ENCODE measurements at regions not wholly inside any gene's neighbourhood (a gene's known extent, or its start where the extent isn't known, plus 50 kb on each side); places are given as distances from the start of the nearest gene placed in this dataset.

DNA sequence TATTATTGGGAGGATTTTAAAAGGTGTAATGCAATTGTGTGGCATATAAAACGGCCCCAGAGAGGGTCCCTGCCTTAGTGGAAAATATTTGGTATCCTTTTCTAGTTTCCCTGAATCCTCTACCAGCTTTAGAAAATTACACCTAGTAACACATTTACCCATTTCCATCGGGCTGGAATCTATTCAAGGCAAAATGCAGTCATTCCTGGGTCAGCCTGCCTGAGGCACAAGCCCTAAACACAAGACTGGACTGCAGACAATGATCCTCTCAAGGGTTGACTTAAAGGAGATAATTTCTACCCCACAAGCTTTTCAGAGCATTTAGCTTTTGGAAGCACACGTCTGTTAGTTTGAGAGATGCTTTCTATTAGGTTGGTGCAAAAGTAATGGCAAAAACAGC lies 124.4 kb upstream of the ADAMTSL1 start:
- DNase-seq (ENCODE audit: low spot score), result no peak

- no peak for DNase-seq (ENCODE audit: low spot score)
These were observed 123.9 kb upstream of the ADAMTSL1 start for GRCh38 chr9:18350036-18350435.

GRCh38 chr9:18350995-18351595 lies 122.9 kb upstream of the ADAMTSL1 start:
- DNase-seq (ENCODE audit: low spot score), result no peak

DNA sequence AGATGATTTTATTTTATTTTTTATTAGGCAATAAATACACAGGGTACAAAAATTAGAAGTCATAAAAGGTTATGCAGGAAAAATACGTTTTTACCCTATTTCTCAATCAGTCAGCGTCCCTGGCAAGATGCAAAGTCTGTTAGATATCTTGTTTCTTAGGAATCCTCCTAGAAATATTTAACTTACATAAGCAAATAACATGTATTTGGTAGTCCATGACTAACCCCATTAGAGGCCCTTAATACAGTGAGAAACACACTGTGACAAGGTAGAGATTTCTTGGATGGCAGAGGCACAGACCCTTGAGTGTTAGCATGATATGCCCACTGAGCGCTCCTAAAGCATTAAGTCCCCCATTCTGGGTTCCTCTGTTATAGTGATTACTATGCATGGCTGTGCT lies 121.2 kb upstream of the ADAMTSL1 start:
- no peak for DNase-seq (ENCODE audit: low spot score)

- DNase-seq (ENCODE audit: low spot score), result no peak
These were observed 120.5 kb upstream of the ADAMTSL1 start for GRCh38 chr9:18353473-18353872.

- DNase-seq (ENCODE audit: low spot score), result no peak
These were observed 116.6 kb upstream of the ADAMTSL1 start for GRCh38 chr9:18357321-18357720.

DNA sequence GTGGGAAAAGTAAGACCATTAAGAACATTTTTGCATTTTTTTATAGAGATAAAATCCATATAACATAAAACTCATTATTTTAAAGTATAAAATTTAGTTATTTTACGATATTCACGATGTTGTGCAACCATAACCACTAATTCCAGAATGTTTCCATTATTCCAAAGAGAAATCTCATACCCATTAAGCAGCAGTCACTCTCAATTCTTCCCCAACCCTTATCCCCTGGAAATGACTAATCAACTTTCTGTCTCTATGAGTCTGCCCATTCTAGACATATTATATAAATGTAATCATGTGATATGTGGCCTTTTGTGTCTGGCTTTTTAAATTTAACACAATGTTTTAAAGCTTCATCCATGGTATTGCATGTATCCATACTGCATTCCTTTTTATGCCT lies 115.6 kb upstream of the ADAMTSL1 start:
- DNase-seq (ENCODE audit: low spot score), result peak; percentile 12

- peak; percentile 1 for DNase-seq (ENCODE audit: low spot score)
These were observed 114.6 kb upstream of the ADAMTSL1 start for GRCh38 chr9:18359335-18359734.

- no peak for DNase-seq (ENCODE audit: low spot score)
These were observed 113.9 kb upstream of the ADAMTSL1 start for GRCh38 chr9:18360005-18360404.

DNA sequence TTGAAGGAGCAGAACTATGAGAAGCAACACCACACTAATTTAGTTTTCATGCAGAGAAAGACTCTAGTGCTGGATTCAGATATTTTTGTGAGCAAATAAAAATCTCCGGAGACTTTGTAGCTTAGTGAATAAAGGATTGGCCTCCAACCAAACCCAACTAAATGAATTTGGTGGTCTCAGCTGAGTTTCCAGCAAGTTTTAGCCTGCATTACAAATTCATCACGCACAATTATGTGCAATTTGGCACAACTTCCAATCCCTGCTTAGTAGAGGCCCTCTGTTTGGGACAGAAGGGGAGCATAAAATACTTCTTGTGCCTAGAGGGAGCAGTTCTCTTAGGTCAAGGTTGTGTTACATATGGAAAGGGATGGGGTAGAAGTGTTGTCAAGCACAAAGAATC lies 112.3 kb upstream of the ADAMTSL1 start:
- no peak for DNase-seq (ENCODE audit: low spot score)

GRCh38 chr9:18362166-18362565 lies 111.8 kb upstream of the ADAMTSL1 start:
- DNase-seq (ENCODE audit: low spot score), result no peak

- DNase-seq (ENCODE audit: low spot score), result no peak
These were observed 110.9 kb upstream of the ADAMTSL1 start for GRCh38 chr9:18362901-18363685.

- DNase-seq (ENCODE audit: low spot score), result no peak
These were observed 108.3 kb upstream of the ADAMTSL1 start for GRCh38 chr9:18365651-18366050.

- no peak for DNase-seq (ENCODE audit: low spot score)
These were observed 107.8 kb upstream of the ADAMTSL1 start for GRCh38 chr9:18366184-18366583.

GRCh38 chr9:18368206-18368605 lies 105.7 kb upstream of the ADAMTSL1 start:
- no peak for DNase-seq (ENCODE audit: low spot score)

DNA sequence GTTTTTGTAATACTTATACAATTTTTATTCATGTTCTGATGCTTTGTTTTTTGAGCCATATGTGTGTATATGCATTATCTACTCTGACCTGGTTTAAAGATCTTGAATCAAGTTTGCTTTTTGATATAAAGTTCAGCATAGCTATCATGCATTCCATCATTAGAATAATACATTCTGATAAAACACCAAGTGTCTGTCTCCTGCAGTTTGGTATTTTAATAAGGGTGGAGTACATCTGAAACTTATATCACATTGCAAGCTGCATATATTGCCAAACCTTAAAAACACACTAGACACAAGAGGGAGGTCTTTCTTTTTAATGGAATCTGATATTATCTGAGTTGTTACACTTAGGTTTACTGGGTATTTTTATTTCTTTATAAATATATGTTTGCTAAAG lies 102.8 kb upstream of the ADAMTSL1 start:
- DNase-seq (ENCODE audit: low spot score), result no peak

DNA sequence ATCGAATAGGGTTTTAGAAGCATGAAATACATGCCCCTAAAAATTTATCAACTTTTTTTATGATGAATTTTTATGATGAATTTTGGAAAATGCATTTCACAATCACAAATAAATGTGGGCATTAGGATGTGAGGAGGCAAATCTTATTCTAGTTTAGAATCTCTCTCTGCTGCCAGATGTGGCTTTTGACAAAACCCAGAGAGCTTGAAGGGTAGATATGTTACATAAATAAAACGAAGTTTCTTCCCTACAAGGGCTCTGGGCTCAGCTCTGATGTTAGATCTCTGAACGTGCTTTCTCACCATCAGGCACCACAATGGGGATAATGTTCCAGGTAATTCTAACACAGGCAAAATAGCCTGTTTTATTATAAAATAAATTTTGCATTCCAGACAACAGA lies 102.3 kb upstream of the ADAMTSL1 start:
- DNase-seq (ENCODE audit: low spot score), result no peak

DNA sequence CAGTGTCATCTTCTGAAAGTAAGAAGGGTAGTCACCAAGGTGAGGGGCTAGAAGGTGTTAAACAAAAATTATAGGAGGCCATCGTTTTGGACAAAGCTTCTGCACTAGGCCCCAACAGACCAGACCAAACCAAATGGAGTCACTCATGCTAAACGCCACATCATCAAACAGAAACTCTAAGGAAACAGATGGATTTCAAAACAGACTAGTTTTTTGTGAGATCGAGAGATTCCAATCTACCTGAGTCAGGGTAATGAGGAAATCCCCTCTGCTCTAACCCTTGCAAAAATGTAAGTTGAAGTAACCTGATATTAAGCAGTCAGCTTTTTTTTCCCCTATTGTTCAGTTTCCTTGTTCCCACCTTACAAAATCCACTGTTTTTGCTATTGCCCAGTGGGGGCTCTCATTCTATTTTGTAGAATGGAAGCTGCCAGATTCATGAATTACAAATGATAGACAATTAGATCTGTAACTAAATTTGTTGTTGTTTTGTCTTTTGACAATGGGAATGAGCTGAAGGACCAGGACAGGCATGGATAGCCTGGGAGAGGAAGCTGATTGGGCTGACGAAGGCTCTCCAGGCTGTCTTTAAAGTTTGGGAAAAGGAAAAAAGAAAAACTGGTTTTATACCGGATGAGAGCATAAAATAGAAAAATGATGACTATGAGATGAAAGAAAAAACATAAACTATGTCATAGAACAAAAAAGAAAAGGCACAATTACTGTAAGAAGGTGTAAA lies 94.7 kb upstream of the ADAMTSL1 start:
- peak; percentile 39 for DNase-seq (ENCODE audit: low spot score)

DNA sequence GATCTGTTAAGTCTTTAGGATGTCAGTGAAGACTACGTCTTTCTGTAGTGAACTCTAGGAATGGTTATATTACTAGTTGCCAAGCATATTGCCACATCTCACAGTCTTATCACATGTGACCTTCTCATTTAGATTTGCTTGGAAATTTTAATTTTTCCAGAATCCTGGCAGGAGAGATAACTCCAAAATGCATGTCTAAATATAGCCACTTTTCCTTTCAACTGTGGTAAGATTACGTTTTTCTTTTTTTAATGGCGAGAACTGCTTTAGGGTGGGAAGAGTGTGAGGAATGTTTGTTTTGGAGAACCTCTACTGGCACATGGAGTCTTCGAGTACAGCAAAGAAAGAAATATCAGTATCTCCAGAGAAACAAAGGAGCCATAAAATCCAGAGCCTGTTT lies 91.7 kb upstream of the ADAMTSL1 start:
- no peak for DNase-seq (ENCODE audit: low spot score)

DNA sequence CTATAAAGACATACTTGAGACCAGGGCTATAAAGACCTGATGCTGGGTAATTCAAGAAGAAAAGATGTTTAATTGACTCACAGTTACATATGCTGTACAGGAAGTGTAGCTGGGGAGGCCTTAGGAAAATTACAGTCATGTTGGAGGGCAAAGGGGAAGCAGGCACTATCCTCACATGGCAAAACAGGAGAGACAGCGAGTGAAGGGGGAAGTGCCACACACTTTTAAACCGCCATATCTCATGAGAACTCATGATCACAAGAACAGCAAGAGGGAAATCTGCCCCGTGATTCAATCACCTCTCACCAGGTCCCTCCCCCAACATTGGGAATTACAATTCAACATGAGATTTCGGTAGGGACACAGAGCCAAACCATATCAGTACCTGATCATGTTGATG lies 89.9 kb upstream of the ADAMTSL1 start:
- no peak for DNase-seq (ENCODE audit: low spot score)

- no peak for DNase-seq (ENCODE audit: low spot score)
These were observed 88.1 kb upstream of the ADAMTSL1 start for GRCh38 chr9:18385696-18386490.

DNA sequence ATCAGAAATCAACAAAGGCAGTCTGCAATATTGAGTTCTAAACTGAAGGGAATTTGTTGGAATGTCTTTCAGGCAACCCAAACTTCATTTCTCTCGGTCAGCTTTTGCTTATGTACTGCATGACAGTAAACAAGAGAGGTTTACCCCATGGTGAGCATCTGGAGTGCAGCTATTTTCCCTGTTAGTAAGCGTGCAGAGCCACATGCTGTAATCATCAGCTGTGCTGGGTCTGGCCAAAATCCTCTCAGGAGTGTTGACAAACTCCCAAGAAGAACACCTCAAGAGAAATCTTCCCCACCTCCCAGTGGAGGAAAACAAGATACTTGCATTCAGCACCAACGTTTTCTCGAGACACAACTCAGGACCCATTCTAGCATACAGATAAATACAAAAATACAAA lies 83.6 kb upstream of the ADAMTSL1 start:
- no peak for DNase-seq (ENCODE audit: low spot score)
